ENCODE measurements at regions not wholly inside any gene's neighbourhood (a gene's known extent, or its start where the extent isn't known, plus 50 kb on each side); places are given as distances from the start of the nearest gene placed in this dataset.

DNA sequence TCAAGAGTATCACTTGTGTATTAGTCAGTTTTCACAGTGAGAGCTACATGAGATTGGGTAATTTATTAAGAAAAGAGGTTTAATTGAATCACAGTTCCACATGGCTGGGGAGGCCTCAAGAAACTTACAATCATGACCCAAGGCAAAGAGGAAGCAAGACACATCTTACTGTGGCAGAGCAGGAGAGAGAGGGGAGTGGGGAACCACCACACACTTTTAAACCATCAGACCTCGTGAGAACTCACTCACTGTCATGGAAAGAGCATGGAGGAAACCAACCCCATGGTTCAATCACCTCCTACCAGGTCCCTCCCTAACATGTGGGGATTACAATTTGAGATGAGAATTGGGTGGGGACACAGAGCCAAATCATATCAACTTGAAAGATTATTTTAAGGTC lies 522.9 kb downstream of the FLRT2 start:
- no peak overlapping the region for H3K9ac ChIP-seq (ENCODE audit: low read depth, low read length)
- intact Hi-C loops (cut with micrococcal nuclease): loop anchor here (10.0 kb wide), 2 partner anchors 198 to 1842 kb away; no protein-coding TSS in a partner anchor
- no peak overlapping the region for H2BK20ac ChIP-seq (ENCODE audit: low read depth, low read length)
- no CpG with 5 or more reads among the region's 1 CpG for WGBS, 2 experiments (ENCODE audit: extremely low coverage in 2 of 2, insufficient read length in 1 of 2)
- BruUV-seq (replicated peaks): no TSS peak
- H2AK5ac ChIP-seq (ENCODE audit: low read depth, low read length): no peak overlapping the region
- no peak overlapping the region for H2AFZ ChIP-seq (replicated peaks; ENCODE audit: low read length, poor library complexity)
- H4K8ac ChIP-seq (ENCODE audit: low read depth in 2 of 2, low read length in 2 of 2): no peak overlapping the region
- no peaks in the 10 kb centered on the region for H3K9me1 ChIP-seq (ENCODE audit: insufficient read depth, low read length)
- CTCF ChIA-PET: no interaction called here
- no peaks in the 10 kb centered on the region for H3K4me1 ChIP-seq (ENCODE audit: control insufficient read depth, insufficient read depth, low read length)
- H3K18ac ChIP-seq (ENCODE audit: low read depth, low read length): no peak overlapping the region
- no peak overlapping the region for H3K14ac ChIP-seq (replicated peaks; ENCODE audit: low read depth, low read length)
- H4K91ac ChIP-seq (ENCODE audit: insufficient read depth, low read depth, low read length): no peak overlapping the region
- no peak overlapping the region for H3K23ac ChIP-seq (ENCODE audit: low read depth, low read length)
- no peak overlapping the region for H4K5ac ChIP-seq (ENCODE audit: low read depth, low read length)
- no peaks in the 10 kb centered on the region for H3K79me1 ChIP-seq (ENCODE audit: low read depth in 1 of 2, low read length in 2 of 2)
- no peak for TF ChIP-seq CEBPB (IDR thresholded peaks at IDR 0.05; ENCODE audit: low read depth, low read length)
- no peak for TF ChIP-seq POLR2A (IDR thresholded peaks at IDR 0.05; ENCODE audit: low read depth, low read length)
- TF ChIP-seq FOS (IDR thresholded peaks at IDR 0.05; ENCODE audit: low read depth, low read length): no peak
- TF ChIP-seq MAFK (IDR thresholded peaks at IDR 0.05; ENCODE audit: low read depth, low read length): no peak
- no peak for TF ChIP-seq MAZ (IDR thresholded peaks at IDR 0.05; ENCODE audit: borderline replicate concordance, low read depth, low read length)
- TF ChIP-seq MXI1 (IDR thresholded peaks at IDR 0.05; ENCODE audit: borderline replicate concordance, low read depth, low read length): no peak
- TF ChIP-seq, protein P1, sequence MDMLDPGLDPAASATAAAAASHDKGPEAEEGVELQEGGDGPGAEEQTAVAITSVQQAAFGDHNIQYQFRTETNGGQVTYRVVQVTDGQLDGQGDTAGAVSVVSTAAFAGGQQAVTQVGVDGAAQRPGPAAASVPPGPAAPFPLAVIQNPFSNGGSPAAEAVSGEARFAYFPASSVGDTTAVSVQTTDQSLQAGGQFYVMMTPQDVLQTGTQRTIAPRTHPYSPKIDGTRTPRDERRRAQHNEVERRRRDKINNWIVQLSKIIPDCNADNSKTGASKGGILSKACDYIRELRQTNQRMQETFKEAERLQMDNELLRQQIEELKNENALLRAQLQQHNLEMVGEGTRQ (IDR thresholded peaks at IDR 0.05; ENCODE audit: low read depth, low read length): no peak
- no peak overlapping the region for H3K4me3 ChIP-seq (ENCODE audit: insufficient read depth, low read depth, low read length)
- H3K27ac ChIP-seq (ENCODE audit: insufficient read depth, low read length): no peak overlapping the region
- no peaks in the 10 kb centered on the region for H4K20me1 ChIP-seq (ENCODE audit: insufficient read depth, low read length)
- H3K56ac ChIP-seq (ENCODE audit: extremely low read depth, insufficient read depth, low read length): no peak overlapping the region
- in situ Hi-C loops (cut with MboI; ENCODE audit: low sequenced_read_pairs): no loop called here
- DNase-seq: no peak
- H3K36me3 ChIP-seq (ENCODE audit: control insufficient read depth, insufficient read depth, low read length): no peaks in the 10 kb centered on the region
- no peaks in the 10 kb centered on the region for H3K27me3 ChIP-seq (ENCODE audit: control insufficient read depth, insufficient read depth, low read length)
- H2BK5ac ChIP-seq (ENCODE audit: low read depth, low read length, poor library complexity, severe bottlenecking): no peak overlapping the region
- no peak overlapping the region for H2BK120ac ChIP-seq (ENCODE audit: low read depth, low read length)
- no peak overlapping the region for H3K4me2 ChIP-seq (ENCODE audit: low read depth, low read length)
- no peak overlapping the region for H3K4ac ChIP-seq (ENCODE audit: low read depth, low read length)
- H2BK15ac ChIP-seq (ENCODE audit: low read depth, low read length): no peak overlapping the region
- dilution Hi-C loops (cut with HindIII; ENCODE audit: low sequenced_read_pairs, unreplicated experiment): no loop called here
- H2AK9ac ChIP-seq (replicated peaks; ENCODE audit: low read depth, low read length, poor library complexity): no peak overlapping the region
- ATAC-seq (ENCODE audit: low read depth): no peak
- no peaks in the 10 kb centered on the region for H3K9me3 ChIP-seq (ENCODE audit: control insufficient read depth, insufficient read depth, low read length)
- POLR2A ChIA-PET (ENCODE audit: unreplicated experiment): no interaction called here

Measured in IMR-90 (cell line).